T47D (cell line): ENCODE measurements at regions not wholly inside any gene's neighbourhood (a gene's known extent, or its start where the extent isn't known, plus 50 kb on each side); places are given as distances from the start of the nearest gene placed in this dataset.
"Not testable (repeated sequence)": the region's sequence is repeated elsewhere in the genome, so short reads cannot be mapped to it uniquely, and the experiment has no call there.

Source experiments
- DNase-seq, 2 experiments: peaks; one replicate each; pipeline versions ENCODE4 v3.0.0 to v3.0.0-alpha.2; 2011 to 2012; ENCODE audit warnings: low read depth in 1 of 2, low spot score in 1 of 2
- JUND ChIP-seq: IDR thresholded peaks from 2 replicates; pipeline ENCODE4 v1.6.1; 2012; ENCODE audit warnings: low read depth
- in situ Hi-C: cut with HindIII; loops from 2 replicates; pipeline ENCODE4 v1.10.0; 2016; ENCODE audit warnings: low sequenced_read_pairs, low pct_unique_long_range_greater_than_20kb

DNA sequence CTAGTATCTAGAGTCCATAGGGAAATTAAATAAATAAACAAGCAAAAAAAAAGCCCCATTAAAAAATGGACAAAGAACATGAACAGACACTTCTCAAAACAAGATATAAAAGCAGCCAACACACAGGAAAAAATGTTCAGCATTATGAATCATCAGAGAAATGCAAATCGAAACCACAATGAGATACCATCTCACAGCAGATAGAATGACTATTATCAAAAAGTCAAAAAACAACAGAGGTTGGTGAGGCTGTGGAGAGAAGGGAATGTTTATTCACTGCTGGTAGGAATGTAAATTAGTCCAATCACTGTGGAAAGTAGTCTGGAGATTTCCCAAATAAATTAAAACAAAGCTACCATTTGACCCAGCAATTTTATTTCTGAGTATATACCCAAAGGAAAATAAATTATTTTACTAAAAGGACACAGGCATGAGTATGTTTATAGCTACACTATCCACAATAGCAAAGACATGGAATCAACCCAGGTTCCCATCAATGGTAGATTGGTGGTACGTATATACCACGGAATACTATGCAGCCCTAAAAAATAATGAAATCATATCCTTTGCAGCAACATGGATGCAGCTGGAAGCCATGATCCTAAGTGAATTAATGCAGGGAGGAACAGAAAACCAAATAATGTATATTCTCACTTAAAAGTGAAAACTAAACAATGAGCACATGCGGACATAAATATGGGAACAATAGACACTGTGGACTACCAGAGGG, 366.5 kb upstream of the SEMA3C start:
- TF ChIP-seq JUND, result no peak
- in situ Hi-C loops, result no loop called here
- no peak for DNase-seq

DNA sequence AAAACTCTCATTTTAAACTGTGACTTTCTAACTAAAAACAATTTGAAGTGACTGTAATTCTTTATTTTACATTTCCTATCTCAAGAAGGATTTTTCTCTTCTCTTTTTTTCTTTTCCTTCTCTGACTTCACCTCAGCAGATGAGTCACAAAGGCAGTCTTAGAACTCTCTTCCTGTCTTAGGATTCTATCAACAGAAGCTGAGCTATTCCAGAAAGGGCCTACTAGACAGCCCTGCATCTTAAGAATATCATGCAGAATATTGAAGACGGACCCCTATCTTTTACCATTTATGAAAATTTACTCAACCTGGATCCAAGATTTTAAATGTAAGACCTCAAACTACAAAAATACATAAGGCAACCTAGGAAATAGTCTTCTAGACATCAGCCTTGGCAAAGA, 365.7 kb upstream of the SEMA3C start:
- in situ Hi-C loops, result no loop called here
- TF ChIP-seq JUND, result no peak
- DNase-seq, result no peak

DNA sequence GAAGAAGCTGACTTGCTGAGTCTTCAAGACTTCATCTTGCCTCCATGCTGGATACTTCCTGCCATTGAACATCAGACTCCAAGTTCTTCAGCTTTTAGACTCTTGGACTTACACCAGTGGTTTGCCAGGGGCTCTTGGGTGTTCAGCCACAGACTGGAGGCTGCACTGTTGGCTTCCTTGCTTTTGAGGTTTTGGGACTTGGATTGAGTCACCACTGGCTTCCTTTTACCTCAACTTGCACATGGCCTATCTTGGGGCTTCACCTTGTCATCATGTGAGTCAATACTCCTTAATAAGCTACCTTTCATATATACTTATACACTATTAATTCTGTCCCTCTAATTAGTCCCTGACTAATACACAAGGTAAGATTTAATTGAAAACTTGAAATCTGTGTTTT, 361.7 kb upstream of the SEMA3C start:
- DNase-seq, result no peak
- no peak for TF ChIP-seq JUND
- in situ Hi-C loops, result no loop called here

DNA sequence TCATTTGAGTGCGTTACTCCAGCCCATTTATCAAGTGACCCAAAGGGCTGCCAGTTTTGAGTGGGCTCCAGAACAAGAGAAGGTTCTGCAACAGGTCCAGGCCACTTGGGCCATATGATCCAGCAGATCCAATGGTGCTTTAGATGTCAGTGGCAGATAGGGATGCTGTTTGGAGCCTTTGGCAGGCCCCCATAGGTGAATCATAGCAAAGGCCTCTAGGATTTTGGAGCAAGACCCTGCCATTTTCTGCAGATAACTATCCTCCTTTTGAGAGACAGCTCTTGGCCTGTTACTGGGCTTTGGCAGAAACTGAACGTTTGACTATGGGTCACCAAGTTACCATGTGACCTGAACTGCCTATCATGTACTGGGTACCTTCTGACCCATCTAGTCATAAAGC, 358.8 kb upstream of the SEMA3C start:
- no peak for TF ChIP-seq JUND
- DNase-seq, result no peak
- in situ Hi-C loops, result no loop called here

DNA sequence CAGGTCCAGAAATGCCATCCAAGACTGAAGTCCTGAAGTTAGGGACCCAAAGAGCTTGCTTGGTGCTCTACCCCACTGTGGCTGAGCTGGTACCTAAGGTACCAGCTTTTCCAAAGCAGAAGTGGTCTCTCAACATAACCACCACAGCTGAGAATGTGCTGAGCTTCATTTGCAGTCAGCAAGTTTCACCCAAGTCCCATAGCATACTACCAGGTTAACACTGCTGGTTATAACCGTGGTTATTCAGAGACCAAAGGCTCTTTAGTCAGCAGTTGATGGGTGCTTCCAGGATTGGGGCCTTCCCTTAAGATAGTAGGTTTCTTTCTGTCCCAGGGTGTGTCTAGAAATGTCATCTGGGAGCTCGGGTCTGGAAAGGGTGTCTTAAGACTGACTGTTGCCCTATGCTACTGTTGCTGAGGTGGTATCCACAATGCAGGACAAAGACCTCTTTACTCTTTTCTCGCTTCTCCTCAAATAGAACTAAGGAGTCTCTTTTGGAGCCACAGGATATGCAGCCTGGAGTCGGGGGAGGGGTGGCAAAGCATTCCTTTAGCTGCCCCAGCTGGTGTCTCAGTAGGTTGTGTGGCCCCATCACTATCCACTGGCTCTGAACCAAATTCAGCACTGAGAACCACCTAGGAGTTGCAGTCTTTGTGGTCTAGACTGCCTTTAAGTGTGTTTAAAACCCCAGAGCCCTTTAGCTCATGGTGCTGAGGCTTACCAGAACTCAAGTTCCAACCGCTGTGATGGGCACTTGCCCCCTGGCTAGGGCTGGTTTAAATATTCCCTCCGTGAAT, 354.9 kb upstream of the SEMA3C start:
- TF ChIP-seq JUND, result no peak
- DNase-seq, result no peak
- in situ Hi-C loops, result no loop called here

DNA sequence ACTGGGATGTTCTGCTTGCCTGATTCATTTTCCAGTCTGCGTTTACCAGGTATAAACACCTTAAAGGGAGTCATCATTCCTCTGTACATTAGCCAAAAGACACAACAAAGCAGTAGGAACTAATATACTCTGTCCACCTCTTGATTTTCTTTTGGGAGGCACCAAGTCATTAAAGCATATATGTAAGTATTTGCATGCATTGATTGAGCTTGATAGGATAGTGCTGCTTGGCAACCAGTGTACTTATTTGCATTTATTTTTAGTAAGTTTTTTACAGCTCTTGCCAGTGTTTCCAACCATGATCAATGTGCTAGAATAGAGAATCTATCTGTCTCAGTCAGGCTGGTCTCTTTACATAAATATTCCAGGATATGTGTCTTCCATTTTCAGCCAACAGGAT, 353.3 kb upstream of the SEMA3C start:
- TF ChIP-seq JUND, result no peak
- in situ Hi-C loops, result no loop called here
- DNase-seq, result no peak

DNA sequence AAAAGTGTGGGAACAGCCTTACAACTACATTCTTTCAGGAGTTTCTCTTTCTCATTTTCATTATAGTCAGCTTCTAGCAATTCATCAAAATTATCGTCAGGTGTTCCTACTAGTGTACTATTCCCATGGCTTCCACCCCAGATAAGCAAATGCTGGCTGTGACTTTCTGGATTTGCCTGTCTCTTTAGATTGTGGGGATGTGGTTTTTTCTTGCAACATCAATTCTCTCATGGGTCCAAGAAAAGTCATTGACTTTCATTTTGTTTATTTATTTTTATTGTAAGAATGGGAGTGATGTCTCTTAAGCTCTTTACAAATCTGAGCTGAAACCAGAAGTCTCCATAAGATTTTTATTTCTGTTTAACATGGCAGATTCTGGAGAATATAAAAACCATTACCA, 349.7 kb upstream of the SEMA3C start:
- in situ Hi-C loops, result no loop called here
- DNase-seq, result no peak
- no peak for TF ChIP-seq JUND

DNA sequence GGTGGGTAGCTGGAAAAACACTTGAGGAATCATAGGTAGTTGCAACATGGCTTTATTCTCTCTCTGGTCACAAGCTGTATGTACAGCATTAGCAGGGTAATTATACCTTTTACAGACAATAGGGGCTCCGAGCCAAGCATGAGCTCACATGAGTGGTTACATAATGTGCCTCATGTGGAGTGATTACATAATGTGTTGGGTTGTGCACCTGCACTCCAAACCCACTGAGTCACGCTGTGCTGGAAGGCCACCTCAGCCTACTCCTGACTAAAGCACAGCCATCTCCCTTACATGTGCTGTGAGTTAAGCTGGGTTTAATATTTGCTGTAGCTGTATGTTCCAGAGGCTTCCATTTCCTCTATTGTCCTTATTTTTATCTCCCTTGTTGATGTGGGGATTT, 348.7 kb upstream of the SEMA3C start:
- no peak for TF ChIP-seq JUND
- DNase-seq, result peak in 1 of 2 experiments; percentile 26
- in situ Hi-C loops, result no loop called here

DNA sequence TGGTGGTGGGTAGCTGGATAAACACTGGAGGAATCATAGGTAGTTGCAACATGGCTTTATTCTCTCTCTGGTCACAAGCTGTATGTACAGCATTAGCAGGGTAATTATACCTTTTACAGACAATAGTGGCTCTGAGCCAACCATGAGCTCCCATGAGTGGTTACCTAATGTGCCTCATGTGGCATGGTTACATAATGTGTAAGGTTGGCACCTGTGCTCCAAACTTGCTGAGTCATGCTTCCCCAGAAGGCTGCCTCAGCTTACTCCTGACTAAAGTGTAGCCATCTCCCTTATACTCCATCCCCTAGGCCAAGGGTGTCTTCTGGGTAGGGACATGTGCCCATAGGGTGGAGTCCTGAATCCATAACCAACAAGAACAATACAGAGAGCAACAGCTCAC, 345.3 kb upstream of the SEMA3C start:
- peak in 1 of 2 experiments; percentile 54 for DNase-seq
- in situ Hi-C loops, result no loop called here
- TF ChIP-seq JUND, result no peak

DNA sequence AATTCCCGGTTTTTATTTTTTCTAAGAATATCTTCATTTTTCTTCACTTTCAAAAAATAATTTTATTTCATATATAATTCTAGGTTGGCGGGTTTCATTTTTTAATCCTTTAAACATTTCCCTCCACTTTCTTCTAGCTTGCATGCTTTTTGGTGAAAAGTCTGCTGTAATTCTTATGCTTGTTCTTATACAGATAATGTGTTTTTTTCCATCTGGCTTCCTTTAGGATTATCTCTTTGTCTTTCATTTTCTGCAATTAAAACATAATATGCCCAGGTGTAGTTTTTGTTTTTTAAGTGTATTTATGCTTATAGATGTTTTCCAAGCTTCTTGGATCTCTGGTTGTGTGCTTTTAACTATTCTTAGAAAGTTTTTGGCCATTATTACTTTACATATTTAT, 341.3 kb upstream of the SEMA3C start:
- in situ Hi-C loops, result no loop called here
- no peak for DNase-seq
- TF ChIP-seq JUND, result no peak

DNA sequence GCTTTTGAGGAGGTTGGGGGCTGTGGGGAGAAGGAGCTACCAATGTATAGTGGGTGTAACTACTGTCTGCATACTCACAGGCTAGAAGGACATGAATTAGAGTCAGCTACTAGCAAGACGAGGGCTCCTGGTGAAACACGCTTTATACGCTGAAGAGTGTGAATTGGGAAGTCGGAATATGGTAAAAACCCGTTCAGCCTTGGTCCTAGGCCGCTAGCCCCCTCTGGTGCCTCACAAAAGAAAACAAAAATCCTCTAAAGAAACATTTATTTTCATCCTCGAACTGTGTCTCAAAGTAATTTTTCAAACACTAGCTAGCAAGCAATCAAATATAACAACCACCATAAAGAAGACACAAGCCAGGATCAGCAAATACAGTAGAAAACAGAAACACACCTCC, 338.1 kb upstream of the SEMA3C start:
- TF ChIP-seq JUND, result no peak

DNA sequence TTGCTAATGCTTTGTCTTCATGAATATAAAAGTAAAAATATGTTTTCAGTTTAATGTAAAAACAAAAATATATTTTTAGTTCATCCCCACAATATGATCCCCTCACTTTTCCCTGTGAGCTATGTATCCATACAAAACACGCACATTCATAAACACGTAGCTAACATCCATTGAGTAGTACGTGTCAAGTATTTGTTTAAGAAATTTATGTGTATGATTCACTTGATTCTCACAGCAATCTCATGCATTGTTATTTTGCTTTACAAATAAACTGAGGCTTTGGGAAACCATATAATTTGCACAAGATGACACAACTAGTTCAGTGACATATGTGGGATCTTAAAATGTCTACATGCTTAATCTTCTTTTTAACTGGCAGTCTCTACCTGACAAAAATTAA, 329.6 kb upstream of the SEMA3C start:
- no peak for DNase-seq
- no peak for TF ChIP-seq JUND
- in situ Hi-C loops, result no loop called here

More for the DNA sequence above, 338.1 kb upstream of the SEMA3C start:
- in situ Hi-C loops, result no loop called here
- DNase-seq, result peak in 1 of 2 experiments; percentile 33

DNA sequence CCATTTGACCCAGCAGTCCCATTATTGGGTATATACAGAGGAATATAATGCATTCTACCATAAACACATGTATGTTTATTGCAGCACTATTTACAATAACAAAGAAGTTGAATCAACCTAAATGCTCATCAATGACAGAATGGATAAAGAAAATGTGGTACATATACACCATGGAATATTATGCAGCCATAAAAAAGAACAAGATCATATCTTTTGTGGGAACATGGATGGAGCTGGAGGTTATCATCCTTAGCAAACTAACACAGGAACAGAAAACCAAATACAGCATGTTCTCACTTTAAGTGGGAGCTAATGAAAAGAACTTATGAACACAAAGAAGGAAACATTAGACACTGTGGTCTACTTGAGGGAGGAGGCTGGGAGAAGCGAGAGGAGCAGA, 328.5 kb upstream of the SEMA3C start:
- in situ Hi-C loops, result not testable (repeated sequence)

More for the DNA sequence above, 328.5 kb upstream of the SEMA3C start:
- DNase-seq, result not testable (repeated sequence)
